GM12872 (cell line): ENCODE measurements at regions not wholly inside any gene's neighbourhood (a gene's known extent, or its start where the extent isn't known, plus 50 kb on each side); places are given as distances from the start of the nearest gene placed in this dataset.

Experiments used
- CTCF ChIP-seq: IDR thresholded peaks from 3 replicates; pipeline ENCODE4 v1.5.1; 2011; ENCODE audit warnings: low read depth, mild to moderate bottlenecking, low read length, moderate library complexity; ENCODE audit not compliant: insufficient read depth

GRCh38 chr13:64793592-64793991 lies 2436.5 kb downstream of the PCDH9 start:
- TF ChIP-seq CTCF = no peak

GRCh38 chr13:64793131-64793530 lies 2437.0 kb downstream of the PCDH9 start:
- no peak for TF ChIP-seq CTCF

GRCh38 chr13:64791373-64791772 lies 2438.8 kb downstream of the PCDH9 start:
- TF ChIP-seq CTCF = no peak

- TF ChIP-seq CTCF = no peak
Measured at GRCh38 chr13:64782466-64782865, 2447.7 kb downstream of the PCDH9 start.

- TF ChIP-seq CTCF = no peak
Measured at GRCh38 chr13:64778002-64778401, 2452.1 kb downstream of the PCDH9 start.

- TF ChIP-seq CTCF = no peak
Measured at GRCh38 chr13:64774915-64775314, 2455.2 kb downstream of the PCDH9 start.

GRCh38 chr13:64770743-64771142 lies 2459.4 kb downstream of the PCDH9 start:
- TF ChIP-seq CTCF = no peak

- TF ChIP-seq CTCF = no peak
Measured at GRCh38 chr13:64767054-64767453, 2463.1 kb downstream of the PCDH9 start.
